ELF-1 (cell line): ENCODE measurements at regions not wholly inside any gene's neighbourhood (a gene's known extent, or its start where the extent isn't known, plus 50 kb on each side); places are given as distances from the start of the nearest gene placed in this dataset.
"Not testable (repeated sequence)": the region's sequence is repeated elsewhere in the genome, so short reads cannot be mapped to it uniquely, and the experiment has no call there.

Source experiments
- DNase-seq: peaks from one replicate; pipeline ENCODE4 v3.0.0-alpha.2; 2016; ENCODE audit warnings: low read depth, low spot score

DNA sequence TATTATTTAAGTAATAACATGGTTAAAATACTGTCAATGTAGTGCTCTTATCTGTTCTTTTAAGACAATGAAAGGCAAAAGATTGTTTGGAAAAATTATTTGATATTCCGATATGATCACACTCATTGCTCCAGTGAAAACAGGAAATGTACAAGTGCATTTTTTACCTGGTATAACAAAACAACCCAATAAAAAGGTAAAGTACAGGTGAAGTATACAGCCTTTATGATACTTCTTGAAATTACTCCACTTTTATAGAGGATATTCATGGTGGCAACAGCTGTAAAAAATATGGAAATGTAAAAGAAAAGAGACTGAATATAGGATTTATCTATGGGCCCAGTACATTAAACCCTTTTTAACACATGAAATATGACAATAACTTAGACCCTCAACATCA, 298.6 kb upstream of the HNRNPA3 start:
- DNase-seq = no peak

DNA sequence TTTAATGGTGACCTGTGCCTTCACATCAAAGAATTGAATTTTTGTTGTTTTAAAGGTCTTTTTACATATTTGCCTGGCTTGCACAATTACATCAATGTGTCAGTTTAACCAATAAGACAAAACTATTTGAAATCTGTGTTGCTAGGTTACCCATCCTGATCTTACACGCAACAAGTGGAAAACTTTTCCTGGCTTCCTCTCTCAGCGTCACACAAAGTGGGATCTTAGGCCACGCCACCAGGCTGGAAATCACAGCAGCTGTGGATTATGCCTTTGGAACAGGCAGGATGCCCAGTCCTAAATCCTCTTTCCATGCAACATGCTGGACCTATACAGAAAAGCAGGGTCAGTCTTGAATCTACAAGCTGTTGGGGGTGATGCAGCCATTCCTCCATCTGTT, 298.2 kb upstream of the HNRNPA3 start:
- no peak for DNase-seq

DNA sequence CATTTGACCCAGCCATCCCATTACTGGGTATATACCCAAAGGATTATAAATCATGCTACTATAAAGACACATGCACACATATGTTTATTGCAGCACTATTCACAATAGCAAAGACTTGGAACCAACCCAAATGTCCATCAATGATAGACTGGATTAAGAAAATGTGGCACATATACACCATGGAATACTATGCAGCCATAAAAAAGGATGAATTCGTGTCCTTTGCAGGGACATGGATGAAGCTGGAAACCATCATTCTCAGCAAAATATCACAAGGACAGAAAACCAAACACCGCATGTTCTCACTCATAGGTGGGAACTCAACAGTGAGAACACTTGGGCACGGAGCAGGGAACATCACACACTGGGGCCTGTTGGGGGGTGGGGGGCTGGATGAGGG, 290.0 kb upstream of the HNRNPA3 start:
- DNase-seq = not testable (repeated sequence)

DNA sequence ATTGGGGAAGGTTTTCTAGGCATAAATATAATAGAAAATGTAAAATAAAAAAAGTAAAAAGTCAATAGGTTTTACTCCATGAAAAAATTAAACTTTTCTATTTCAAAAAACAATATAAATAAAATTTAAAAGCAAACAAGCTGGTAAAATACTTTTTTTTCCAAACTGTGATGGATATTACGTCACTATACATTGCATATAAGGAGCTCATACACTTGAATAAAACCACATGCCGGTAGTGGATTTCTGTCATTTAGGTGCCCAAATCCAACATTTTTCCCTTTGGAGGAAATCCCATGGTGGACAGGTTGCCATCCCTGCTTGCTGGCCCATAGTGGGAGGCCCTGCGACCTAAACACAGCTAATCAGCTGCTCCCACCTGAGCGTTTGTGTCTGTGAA, 289.4 kb upstream of the HNRNPA3 start:
- DNase-seq = no peak

DNA sequence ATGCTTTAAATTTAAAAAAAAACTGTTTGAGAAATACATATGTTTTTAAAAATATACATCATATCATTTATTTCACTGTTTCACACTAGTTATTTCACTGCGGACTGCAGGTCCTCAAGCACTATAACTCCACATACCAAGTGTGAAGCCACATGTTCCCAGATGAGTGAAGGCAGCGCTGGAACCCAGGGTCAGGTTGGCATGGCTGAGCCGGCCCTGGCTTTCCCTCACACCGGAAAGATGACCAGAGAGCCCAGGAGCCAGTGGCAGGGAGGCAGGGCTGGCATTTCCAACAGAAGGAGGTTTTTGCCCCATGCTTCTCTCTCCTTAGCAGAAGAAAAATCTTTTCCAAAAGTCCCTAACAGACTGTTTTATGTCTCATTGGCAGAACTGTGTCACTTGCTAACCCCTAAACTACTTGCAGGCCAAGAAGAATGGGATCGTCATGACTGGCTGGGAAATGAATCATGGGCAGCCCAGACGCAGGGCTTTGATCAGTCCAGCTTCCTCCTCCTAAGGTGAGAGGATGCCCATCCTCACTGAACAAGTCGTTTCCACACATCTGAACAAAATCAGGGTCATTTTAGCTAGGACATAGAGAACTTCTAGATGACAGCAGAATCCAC, 287.6 kb upstream of the HNRNPA3 start:
- peak; percentile 5 for DNase-seq

DNA sequence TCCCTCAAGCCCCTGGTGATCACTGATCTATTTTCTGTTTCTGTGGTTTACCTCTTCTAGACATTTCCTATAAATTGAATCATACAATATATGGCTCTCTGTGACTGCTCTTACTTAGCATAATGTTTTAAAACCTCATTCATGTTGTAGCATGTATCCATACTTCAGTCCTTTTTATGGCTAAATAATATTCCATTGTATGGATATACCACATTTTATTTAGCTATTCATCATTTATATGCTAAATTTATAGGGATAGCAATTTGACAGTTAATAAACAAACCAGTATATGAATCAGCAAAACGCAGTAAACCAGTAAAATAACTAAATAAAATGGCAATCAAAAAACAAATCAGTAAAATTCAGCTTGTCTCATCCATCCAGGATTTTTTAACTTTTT, 286.1 kb upstream of the HNRNPA3 start:
- no peak for DNase-seq

DNA sequence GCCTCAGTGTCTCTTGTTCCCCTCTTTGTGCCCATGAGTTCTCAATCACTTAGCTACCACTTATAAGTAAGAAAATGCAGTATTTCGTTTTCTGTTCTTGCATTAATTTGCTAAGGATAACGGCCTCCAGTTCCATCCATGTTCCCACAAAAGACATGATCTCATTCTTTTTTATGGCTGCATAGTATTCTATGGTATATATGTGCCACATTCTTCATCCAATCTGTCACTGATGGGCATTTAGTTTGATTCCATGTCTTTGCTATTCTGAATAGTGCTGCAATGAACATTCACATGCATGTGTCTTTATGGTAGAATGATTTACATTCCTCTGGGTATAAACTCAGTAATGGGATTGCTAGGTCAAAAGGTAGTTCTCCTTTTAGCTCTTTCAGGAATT, 283.2 kb upstream of the HNRNPA3 start:
- not testable (repeated sequence) for DNase-seq

DNA sequence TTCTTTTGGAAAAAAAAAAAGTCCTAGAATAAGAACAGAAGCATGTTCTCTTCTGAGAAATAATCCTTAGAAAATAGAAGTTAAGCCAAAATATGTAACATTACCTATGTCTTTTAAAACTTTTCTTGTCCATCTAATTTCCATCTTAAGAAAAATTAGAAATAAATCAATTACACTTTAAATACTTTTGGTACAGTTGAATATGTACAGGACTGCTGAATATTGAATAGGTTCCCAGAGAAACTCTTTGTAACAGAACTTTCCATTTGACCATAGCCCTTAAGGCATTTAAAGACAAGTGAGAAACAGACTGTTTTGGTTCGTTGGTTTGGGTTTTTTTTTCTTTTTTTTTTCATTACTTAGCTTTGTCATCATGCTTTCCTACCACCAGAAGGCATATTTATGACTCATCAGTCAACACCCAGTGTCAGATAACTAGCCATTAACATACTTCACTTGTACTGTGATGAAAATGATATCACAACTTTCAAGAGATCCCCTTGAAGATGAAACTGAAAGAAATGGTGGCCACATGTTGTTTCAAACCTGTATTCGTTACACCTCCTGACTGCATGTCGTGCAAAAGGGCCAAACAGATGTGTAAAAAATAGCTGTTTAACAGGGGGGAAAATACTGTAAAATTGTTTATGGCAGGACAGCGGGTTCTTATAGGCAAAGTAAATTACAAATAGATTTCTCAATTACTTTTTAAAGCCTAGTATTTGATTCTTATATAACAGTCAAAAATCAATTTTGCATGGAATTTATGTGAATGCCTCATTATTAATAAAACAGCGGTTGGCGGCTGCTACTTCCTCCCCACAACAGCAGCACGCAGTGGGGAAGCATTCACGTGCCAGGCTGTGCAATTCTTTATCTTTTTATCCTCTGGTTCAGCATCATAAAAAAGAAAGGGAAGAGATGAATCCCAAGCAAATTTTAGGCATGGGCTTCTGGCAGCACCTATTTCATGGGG, 280.7 kb upstream of the HNRNPA3 start:
- no peak for DNase-seq

DNA sequence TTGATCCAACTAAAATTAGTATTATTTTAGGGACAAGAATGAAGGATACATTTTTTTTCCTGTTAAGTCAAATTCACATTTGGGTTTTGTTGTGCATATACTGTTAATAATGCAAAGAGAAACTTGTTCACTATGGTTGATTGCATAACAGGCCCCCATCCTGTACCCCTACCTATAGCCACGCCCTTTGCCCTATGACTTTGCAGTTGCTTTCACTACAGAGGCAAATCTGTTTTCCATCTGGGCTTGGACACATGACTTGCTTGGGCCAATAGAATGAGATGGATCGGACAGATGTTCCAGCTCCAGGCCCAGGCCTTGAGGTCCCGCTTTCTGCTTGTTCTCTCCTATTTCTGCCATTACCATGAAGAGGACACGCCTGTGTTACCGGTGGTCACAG, 278.5 kb upstream of the HNRNPA3 start:
- no peak for DNase-seq

DNA sequence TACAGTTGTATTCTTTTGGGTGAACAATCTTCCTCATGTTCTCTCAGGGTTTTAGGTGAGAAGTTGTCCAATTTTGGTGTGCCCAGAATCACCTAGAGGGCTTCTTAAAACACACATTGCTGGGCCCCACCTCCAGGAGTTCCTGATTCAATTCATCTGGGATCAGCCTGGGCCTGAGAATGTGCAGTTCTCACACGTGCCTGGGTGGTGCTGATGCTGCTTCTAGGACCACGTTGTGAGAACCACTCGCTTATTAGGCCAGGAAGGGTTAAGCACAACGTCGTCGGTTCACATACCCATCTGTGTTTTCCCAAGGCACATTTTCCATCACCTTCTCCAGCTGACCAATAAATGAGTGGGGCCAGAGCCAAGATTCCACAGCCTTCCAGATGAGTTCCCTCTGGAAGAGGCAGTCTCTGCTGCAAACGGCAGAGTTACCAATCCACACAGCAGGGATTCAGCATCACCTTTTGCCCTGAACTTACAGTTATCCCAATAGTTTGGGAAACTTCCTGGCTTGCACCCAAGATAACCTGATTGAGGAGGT, 277.7 kb upstream of the HNRNPA3 start:
- no peak for DNase-seq

DNA sequence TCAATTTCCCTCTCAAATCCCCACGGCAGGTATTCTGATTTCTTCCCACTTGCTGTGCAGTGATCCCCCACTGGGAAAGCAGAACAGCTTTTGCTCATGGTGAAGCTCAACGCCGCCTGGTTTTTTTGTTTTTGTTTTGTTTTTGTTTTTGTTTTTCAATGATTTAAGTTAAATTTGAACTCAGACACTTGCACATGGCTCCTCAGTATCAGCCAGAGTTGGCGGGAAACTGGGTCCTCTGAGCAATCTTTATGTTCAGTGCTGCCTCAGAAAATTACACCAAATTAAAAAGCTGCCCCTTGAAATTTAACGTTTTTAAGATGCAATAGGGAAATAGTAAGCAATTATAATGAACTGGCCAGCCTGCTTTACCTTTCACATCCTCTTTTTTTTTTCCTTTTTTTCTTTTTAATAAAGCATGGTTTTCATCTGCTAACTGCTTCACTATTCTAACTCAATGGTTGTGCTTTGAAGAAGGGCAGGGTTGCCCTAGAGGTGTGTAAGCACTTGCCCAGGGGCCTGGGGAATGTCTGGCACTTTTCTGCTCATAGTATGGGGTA, 277.0 kb upstream of the HNRNPA3 start:
- DNase-seq = no peak

DNA sequence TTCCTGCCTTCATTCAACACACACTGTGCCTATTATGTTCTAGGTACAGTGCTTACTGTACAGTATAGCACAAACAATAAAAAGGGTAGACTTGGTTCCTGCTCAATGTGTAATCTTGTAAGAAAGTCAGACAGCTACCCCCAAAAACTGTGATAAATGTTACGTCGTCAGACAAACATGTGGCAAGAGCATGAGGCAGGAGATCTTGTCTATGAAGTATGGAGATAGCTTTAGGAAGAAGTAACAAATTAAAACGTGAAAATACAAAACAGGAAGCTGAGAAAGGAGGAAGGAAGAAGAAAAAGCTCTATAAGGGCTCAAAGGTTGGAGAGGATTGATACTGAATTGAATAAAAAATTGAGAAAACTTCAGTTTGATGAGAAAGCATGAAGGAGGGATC, 276.2 kb upstream of the HNRNPA3 start:
- DNase-seq = no peak

DNA sequence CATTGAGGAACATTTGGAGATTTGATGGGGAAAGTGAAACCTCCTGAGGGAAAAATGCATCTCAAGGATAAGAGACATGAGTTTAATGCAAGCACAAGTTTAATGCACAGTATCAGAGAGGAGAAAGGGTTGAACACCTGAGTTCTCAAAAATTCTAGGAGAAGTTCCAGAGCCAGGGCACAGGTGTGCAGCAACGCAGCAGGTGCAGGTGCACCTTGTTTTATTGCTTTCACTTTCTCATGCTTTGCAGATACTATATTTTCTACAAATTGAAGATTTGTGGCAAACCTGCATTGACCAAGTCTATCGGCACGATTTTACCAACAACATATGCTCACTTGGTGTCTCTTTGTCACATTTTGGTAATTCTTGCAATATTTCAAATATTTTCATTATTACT, 267.6 kb upstream of the HNRNPA3 start:
- DNase-seq = no peak

DNA sequence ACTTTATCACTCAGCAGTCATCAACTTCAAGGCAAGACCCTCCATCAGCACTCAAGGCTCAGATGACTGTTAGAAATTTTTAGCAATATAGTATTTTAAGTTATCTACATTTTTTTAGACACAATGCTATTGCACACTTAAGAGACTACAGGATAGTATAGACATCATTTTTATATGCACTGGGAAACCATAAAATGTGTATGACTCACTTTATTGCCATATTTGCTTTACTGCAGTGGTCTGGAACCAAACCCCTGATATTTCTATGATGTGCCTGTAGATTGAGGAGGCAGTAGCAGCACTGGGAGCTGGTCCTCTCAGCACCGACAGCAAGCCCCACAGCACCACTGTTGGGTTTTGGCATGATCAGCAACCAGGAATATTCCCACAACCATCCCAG, 264.8 kb upstream of the HNRNPA3 start:
- DNase-seq = no peak

DNA sequence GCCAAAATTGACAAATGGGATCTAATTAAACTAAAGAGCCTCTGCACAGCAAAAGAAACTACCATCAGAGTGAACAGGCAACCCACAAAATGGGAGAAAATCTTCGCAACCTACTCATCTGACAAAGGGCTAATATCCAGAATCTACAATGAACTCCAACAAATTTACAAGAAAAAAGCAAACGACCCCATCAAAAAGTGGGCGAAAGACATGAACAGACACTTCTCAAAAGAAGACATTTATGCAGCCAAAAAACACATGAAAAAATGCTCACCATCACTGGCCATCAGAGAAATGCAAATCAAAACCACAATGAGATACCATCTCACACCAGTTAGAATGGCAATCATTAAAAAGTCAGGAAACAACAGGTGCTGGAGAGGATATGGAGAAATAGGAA, 261.4 kb upstream of the HNRNPA3 start:
- not testable (repeated sequence) for DNase-seq

DNA sequence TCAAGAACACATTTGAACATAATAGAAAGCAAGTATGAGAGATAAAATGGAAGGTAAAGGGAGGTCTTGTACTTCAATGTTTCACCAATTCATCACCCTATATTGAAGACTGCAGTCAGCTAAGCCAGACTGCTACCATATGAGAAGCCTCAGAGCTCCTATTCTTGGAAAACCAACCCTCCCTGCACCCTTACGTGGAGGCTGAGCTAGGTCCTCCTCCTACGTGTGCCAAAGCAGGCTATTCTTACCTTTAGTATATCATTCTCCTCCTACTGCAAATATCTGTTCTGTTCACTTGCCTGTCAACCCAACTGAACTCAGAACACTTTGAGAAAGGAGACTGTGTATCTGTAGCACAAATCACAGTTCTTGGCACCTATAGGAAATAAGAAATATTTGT, 255.8 kb upstream of the HNRNPA3 start:
- DNase-seq = no peak

DNA sequence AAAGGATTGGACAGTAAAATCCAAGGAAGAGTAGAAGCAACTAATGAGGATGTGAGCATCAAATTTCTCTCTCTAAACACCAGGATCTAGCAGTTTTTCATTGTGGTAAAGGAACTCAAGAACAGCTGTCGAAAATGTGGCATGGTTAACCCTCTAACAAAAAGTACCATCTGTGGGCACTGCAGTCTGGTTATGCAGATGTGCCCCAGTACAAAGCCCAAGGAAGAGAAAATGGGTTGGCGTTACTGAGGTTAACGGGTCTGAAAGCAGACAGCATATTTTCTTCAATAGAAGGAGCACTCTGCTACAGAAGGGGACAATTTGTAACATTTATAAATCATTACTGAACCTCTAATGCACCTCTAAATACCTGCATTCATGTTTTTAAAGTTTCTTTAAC, 253.0 kb upstream of the HNRNPA3 start:
- DNase-seq = no peak

DNA sequence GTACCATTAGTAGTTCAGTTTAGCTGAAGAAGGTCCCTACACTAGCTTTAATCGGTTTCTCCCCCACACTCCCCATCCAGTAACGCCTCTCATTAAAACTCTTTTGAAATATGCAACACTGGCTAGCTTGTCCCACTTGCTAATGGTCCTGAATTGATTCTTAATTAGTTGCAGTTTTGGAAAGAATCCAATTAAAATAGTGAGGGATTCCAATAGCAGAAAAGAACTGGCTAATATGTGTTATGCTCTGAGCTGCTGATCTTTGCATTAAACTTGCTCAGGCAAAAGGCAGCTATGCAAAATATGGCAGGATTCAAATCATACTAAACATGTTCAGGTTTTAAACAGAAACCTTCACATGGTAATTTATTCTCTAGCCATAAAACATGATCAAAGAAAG, 252.5 kb upstream of the HNRNPA3 start:
- no peak for DNase-seq

DNA sequence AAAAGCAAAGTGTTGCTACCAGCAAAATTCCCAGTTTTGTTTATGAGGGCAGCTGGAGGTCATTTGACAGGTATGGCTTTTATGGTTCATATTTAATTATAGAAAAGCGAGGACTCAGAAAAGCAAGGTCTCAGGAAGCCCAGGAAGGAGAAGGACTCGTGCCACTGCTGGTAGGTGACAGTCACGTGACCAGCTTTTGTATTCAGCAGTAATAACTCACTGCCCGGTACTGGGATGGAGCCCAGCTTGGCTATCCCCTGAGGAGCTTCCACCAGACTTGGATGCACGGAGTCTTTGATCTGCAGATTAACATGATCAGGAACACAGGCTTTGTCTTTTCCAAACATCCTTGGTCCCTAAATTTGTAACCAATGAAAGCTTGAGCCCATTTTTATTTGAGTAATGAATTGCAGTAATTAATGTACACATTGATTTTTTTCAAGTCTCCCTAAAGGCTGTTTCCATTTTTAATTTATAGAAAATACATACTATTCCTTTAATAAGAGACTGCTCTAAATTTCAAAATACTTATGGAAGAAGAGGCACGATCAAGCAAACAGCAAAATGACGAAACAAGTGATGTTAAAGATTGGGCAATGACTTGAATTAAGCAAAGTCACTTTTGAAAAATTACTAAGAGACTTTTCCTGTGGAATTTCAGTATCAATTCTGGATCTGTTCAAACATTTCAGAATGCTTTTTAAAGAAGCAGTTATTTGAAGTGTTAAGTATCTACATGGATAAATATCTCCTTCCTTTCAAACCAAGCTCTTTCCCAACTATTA, 251.7 kb upstream of the HNRNPA3 start:
- peak; percentile 27 for DNase-seq

DNA sequence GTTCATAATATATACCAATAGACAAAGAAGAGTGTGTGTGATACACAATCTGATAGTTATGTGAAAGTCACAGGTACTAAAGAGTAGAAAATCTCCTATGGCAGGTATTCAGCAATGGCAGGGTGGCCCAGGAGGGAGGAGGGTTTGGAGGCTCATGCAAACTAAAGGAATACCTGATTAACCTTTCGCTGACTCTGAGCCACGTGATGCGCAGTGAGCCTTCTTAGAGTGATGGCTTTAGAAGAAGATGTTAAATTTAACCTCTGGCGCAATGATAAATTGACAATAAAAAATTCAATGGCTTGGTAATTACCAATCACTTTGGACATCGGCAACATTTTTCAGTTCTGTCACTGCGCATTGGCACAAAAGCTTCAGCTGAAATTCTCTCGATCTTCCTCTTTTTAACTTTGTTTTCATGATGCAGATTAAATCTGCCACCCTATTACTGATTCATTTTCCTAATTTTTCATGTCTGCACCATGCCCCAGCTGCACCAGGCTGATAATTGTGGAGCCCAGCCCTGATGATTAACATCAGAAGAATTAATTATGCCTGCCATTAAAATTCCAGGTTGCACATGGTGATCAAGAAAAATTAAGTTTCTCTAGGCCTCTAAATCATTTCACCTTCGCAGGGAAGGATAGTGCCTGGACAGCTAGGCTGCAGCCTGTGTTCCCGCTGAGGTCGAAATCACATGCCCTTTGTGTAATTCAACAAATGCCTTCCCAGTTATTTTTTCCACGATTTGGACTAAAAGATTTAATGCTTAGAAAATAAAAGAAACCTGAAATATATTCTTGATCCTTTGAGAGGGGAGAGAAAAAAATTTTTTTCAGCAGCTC, 250.6 kb upstream of the HNRNPA3 start:
- DNase-seq = no peak
